ENCODE measurements at regions not wholly inside any gene's neighbourhood (a gene's known extent, or its start where the extent isn't known, plus 50 kb on each side); places are given as distances from the start of the nearest gene placed in this dataset.

- in situ Hi-C loops (cut with HindIII; ENCODE audit: low sequenced_read_pairs): no loop called here
Observed at GRCh38 chr13:104132849-104133248, 1066.6 kb upstream of the SLC10A2 start.

DNA sequence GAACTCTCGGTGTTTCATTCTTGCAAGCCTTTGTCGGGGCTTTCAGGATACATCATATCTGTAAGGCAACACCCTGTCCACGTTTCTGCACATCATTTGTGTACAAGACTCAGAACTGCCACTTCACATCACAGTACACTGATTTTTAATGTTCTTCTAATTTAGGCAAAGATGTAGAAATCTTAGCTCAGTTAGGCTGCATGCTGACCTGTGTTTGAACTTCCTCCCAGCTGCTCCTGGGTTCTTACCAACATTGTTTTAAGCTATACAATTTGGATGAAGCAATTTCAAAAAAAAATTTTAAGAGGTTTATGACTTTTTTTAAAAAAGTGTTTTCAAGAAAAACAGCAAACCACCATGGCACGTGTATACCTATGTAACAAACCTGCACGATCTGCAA, 1047.9 kb upstream of the SLC10A2 start:
- in situ Hi-C loops (cut with HindIII; ENCODE audit: low sequenced_read_pairs): no loop called here

DNA sequence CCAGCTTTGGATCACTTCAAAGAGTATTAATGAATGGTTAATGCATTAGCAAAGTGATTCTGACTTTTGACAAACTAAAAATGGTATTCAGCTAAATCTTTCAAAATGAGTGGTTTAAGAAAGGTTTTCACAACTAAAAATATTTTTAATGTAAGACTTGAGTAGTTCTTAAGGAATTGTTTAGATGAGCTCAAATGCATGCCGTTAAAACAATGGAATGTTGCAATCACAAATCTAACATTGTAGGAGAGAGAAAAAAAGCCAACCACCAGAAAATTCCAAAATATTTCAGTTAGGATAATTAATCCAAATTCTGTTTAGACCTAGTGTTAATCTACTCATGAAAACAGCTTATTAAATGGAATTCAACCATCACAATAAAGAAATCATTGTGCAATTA, 1044.8 kb upstream of the SLC10A2 start:
- in situ Hi-C loops (cut with HindIII; ENCODE audit: low sequenced_read_pairs): no loop called here

DNA sequence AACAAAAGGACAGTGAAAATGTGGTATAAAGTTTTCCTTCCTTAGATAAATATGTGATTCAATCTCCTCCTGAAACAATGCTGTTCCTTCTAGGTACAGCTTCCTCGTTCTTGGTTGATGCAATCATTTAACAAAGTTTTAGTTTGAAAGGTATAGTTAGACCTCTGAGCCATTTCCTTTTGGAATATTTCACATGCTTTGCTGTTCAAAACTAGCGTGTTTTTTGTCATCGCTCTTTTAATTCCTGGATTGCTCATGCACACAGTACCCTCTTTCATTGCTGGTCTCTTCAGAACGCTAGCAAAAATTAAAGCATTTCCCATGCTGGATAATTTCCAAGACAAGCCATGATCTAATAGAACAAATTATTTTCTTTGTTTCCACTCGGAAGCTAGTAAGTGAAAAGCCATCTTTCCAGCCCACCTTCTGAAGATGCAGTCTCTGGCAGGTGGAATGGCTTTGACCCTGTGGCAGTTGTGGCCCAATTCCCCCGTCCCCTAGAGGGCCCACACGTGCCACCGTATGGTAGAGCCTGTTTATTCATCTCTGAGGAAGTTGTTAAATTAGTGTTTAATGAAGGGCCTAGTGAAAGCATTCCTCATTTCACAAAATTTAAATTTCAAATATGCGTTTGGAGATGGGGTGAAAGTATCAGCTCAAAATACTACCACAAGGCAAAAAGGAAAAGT, 1040.6 kb upstream of the SLC10A2 start:
- in situ Hi-C loops (cut with HindIII; ENCODE audit: low sequenced_read_pairs): no loop called here

- in situ Hi-C loops (cut with HindIII; ENCODE audit: low sequenced_read_pairs): no loop called here
Observed at GRCh38 chr13:104105418-104106355, 1039.5 kb upstream of the SLC10A2 start.

GRCh38 chr13:104099750-104100149, 1033.5 kb upstream of the SLC10A2 start:
- in situ Hi-C loops (cut with HindIII; ENCODE audit: low sequenced_read_pairs): no loop called here

DNA sequence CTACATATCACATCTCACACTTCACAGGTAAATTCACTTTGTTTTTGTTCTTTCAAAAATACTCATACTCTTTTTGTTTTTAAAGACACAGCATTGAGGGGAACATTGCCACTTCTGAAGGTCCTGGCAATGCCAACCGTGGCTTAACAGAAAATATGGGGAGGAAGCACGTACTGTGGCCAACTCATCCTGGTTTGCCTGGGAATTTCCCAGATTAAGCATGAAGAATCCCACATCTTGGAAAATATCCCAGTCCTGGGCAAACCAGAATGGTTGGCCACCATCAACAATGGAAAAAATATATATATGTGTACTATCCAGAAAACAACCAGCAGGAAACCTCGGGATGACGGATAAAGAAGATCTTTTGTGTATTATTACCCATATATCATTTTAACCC, 1032.2 kb upstream of the SLC10A2 start:
- in situ Hi-C loops (cut with HindIII; ENCODE audit: low sequenced_read_pairs): no loop called here

DNA sequence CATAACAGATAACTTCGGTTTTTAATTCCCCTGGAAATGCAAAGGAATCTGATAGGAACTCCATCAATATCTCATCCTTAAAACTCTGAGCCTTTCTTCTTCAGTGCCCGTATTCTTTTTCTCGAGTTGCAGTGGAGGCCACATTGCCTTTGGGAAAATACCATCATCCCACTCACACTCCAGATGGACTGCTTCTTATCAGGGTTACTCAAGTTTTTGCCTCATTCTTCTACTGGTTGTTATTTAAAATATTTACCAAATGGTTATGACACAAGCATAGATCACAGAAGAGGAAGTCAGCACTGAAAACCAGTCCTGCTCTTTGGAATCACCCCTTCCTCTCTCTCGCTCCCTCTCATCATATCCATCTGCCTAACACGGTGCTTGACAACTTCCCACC, 1020.5 kb upstream of the SLC10A2 start:
- in situ Hi-C loops (cut with HindIII; ENCODE audit: low sequenced_read_pairs): no loop called here

DNA sequence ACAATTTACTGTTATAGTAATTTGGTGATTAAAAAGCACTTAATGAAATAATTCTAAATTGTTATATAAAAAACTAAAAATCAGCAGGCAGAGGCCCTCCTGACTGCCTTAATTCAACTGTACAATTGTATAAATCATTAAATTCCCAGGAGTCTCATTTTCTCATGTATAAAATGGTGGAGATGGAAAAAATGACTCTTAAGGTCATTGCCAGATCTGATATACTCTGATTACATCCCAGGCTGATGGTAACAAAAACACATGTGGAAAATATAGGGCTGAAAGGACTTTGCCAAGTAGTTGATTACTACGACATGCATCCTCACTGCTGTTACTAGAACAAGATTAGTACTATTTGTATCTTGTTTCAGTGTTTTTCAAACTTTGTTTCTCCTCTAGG, 1020.0 kb upstream of the SLC10A2 start:
- in situ Hi-C loops (cut with HindIII; ENCODE audit: low sequenced_read_pairs): no loop called here

GRCh38 chr13:104085611-104086010, 1019.4 kb upstream of the SLC10A2 start:
- in situ Hi-C loops (cut with HindIII; ENCODE audit: low sequenced_read_pairs): no loop called here

- in situ Hi-C loops (cut with HindIII; ENCODE audit: low sequenced_read_pairs): no loop called here
Observed at GRCh38 chr13:104074326-104074725, 1008.1 kb upstream of the SLC10A2 start.

GRCh38 chr13:104071806-104072205, 1005.6 kb upstream of the SLC10A2 start:
- in situ Hi-C loops (cut with HindIII; ENCODE audit: low sequenced_read_pairs): no loop called here

GRCh38 chr13:104065328-104065727, 999.1 kb upstream of the SLC10A2 start:
- in situ Hi-C loops (cut with HindIII; ENCODE audit: low sequenced_read_pairs): no loop called here

GRCh38 chr13:104057861-104058260, 991.6 kb upstream of the SLC10A2 start:
- in situ Hi-C loops (cut with HindIII; ENCODE audit: low sequenced_read_pairs): no loop called here

GRCh38 chr13:104045907-104046306, 979.7 kb upstream of the SLC10A2 start:
- in situ Hi-C loops (cut with HindIII; ENCODE audit: low sequenced_read_pairs): no loop called here

DNA sequence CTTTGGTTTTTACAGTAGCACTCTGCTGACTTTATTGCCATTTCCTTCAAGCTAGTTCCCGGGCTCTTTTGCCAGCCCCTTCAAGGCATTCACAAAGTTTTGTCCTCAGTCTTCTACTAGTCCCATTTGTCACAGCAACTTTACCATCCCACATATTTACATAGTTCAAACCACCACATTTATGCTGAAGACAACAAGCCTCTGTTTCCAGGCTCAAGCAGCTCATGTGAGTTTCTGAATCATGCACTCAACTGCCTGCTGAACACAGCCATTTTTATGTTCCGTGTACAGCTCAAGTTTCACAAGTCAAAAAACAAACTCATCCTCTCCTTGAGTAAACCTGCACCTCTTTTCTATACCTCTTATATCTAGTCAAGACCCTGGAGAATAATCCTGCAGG, 977.0 kb upstream of the SLC10A2 start:
- in situ Hi-C loops (cut with HindIII; ENCODE audit: low sequenced_read_pairs): no loop called here

DNA sequence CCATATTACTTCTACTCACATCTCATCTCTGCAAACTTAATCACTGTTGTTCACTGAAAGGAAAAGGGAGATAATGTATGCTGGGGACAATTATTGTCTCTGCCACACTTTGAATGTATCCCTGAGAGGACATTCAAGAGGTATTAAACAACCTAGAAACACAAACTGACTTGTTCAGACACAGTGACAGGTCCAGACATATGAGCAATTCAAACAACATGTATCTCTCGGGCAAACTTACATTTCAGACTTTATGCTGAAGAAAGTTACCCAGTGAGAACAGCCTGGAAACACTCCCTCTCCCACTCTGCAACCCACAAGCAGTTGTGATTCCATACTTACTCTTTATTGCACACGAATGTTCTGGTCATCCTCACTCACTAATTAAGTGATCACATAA, 968.7 kb upstream of the SLC10A2 start:
- in situ Hi-C loops (cut with HindIII; ENCODE audit: low sequenced_read_pairs): no loop called here

- in situ Hi-C loops (cut with HindIII; ENCODE audit: low sequenced_read_pairs): no loop called here
Observed at GRCh38 chr13:104025303-104025702, 959.1 kb upstream of the SLC10A2 start.

- in situ Hi-C loops (cut with HindIII; ENCODE audit: low sequenced_read_pairs): no loop called here
Observed at GRCh38 chr13:104024416-104025170, 958.4 kb upstream of the SLC10A2 start.

DNA sequence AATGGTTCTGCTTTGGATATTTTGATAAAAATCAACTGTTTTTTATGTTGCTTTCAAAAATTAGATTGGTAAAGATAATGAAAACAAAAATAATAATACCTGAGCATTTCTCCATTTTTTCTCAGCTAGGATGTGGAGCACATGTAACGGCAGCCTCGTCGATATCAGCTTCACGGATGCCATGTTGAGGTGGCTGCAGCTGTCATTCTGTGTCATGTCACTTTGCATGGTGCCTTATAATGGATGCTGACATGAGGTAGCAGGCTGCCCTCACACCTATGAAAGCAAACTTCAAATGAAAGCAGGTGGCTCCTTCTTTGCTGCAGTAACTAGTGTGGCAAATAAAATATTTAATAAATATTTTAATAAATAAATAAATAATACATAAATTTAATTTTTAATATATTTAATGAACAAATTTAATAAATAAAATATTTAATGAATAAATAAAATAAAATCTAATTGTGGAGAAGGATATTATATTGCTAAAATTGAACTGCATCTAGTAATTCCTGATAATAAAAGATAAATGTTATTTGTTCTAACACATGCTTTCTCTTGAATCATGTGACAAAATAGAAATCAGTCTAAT, 955.7 kb upstream of the SLC10A2 start:
- in situ Hi-C loops (cut with HindIII; ENCODE audit: low sequenced_read_pairs): no loop called here

GRCh38 chr13:104017317-104017716, 951.1 kb upstream of the SLC10A2 start:
- in situ Hi-C loops (cut with HindIII; ENCODE audit: low sequenced_read_pairs): no loop called here

Measured in DLD1 (cell line).